ENCODE measurements at regions not wholly inside any gene's neighbourhood (a gene's known extent, or its start where the extent isn't known, plus 50 kb on each side); places are given as distances from the start of the nearest gene placed in this dataset.

DNA sequence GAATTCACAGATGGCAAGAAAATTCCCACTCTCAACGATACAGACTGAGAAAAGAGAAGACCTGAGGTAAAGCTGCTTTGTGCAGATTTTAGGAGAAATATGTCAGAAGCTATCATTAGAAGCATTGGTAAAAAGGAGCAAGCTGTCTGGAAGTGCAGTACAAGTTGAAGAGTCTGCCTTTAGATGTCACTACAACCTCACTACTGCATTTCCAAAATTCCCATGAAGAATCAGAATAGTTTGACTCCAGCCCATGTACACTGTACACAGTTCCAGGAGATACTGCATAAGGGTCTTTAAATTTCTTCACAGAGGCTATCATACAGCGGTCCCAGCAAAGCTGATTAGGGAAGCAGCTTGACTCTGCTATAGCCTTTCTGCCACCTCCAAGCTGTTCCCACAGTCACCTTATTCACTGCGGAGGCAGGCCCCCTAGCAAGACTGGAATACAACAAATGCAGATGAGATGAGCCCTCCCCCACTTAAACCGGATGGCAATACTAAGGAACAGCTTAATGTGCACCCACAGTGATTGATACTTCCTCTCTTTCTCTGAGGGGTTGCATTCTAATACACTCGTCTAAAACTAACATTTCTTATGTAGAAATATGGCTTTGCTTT lies 527.4 kb downstream of the TMEM182 start:
- H3K4ac ChIP-seq (replicated peaks; ENCODE audit: insufficient read length, low read depth, low read length) = no peak overlapping the region
- H3K23me2 ChIP-seq (ENCODE audit: low read depth, low read length) = no peaks in the 10 kb centered on the region; the same call in 1 of the 2 replicates
- no peak overlapping the region for H2AFZ ChIP-seq (ENCODE audit: low read length)
- no peak overlapping the region for H3K56ac ChIP-seq (replicated peaks; ENCODE audit: insufficient read length, low read depth, low read length)
- no peak overlapping the region for H2BK20ac ChIP-seq (ENCODE audit: low read length)
- CTCF ChIA-PET (ENCODE audit: partially characterized antibody) = interaction anchor here (0.5 to 1.9 kb wide), 10 partner anchors 17 to 1560 kb away, joined by 3 to 5 read pairs (median 3); no protein-coding TSS in a partner anchor
- H2BK5ac ChIP-seq (ENCODE audit: low read depth, low read length) = peak overlapping the region; percentile 19; the same call in 1 of the 2 replicates
- no peaks in the 10 kb centered on the region; a peak in 1 of 7 replicates for H3K27me3 ChIP-seq (replicated peaks in 1 of 4; ENCODE audit: control insufficient read depth in 3 of 4, extremely low read depth in 1 of 4, insufficient read depth in 3 of 4, low read length in 3 of 4)
- WGBS, 2 experiments (ENCODE audit: extremely low coverage in 1 of 2, insufficient coverage in 1 of 2, insufficient read length in 1 of 2, insufficient replicate concordance in 2 of 2, low coverage in 1 of 2, low lambda C conversion rate in 2 of 2, missing lambda C conversion rate in 1 of 2) = 57% methylated on average over 5 of the region's 5 CpGs; no CpG with 5 or more reads in 1 of the 2 experiments
- H3K4me1 ChIP-seq (replicated peaks in 1 of 4; ENCODE audit: control insufficient read depth in 3 of 4, insufficient read depth in 4 of 4, low read length in 3 of 4) = peaks cover 3 to 15% (median 10%) of the 10 kb centered on the region in 4 experiments; a peak in 6 of 7 replicates
- no peaks in the 10 kb centered on the region for H4K20me1 ChIP-seq (replicated peaks in 1 of 2; ENCODE audit: control insufficient read depth in 1 of 2, insufficient read depth in 2 of 2, low read length in 2 of 2)
- no peak overlapping the region for H3K4me3 ChIP-seq (ENCODE audit: extremely low read depth in 1 of 4, insufficient read depth in 2 of 4, low read depth in 3 of 4, low read length in 4 of 4)
- H2BK15ac ChIP-seq (ENCODE audit: low read length) = no peak overlapping the region
- H3K9ac ChIP-seq (replicated peaks in 1 of 4; ENCODE audit: extremely low read depth in 1 of 4, low read depth in 3 of 4, low read length in 3 of 4) = no peak overlapping the region
- H2BK120ac ChIP-seq (replicated peaks; ENCODE audit: low read depth, low read length) = no peak overlapping the region
- H3K18ac ChIP-seq (ENCODE audit: extremely low read depth, low read length) = no peak overlapping the region
- H3K36me3 ChIP-seq (ENCODE audit: control insufficient read depth in 2 of 4, insufficient read depth in 4 of 4, low read length in 3 of 4) = no peaks in the 10 kb centered on the region
- no peak for DNase-seq (ENCODE audit: low read depth in 1 of 2, low spot score in 2 of 2)
- H3K27ac ChIP-seq (ENCODE audit: low read depth, low read length) = no peak overlapping the region
- no peak overlapping the region for H2BK12ac ChIP-seq (ENCODE audit: low read depth, low read length)
- TF ChIP-seq, protein P1, sequence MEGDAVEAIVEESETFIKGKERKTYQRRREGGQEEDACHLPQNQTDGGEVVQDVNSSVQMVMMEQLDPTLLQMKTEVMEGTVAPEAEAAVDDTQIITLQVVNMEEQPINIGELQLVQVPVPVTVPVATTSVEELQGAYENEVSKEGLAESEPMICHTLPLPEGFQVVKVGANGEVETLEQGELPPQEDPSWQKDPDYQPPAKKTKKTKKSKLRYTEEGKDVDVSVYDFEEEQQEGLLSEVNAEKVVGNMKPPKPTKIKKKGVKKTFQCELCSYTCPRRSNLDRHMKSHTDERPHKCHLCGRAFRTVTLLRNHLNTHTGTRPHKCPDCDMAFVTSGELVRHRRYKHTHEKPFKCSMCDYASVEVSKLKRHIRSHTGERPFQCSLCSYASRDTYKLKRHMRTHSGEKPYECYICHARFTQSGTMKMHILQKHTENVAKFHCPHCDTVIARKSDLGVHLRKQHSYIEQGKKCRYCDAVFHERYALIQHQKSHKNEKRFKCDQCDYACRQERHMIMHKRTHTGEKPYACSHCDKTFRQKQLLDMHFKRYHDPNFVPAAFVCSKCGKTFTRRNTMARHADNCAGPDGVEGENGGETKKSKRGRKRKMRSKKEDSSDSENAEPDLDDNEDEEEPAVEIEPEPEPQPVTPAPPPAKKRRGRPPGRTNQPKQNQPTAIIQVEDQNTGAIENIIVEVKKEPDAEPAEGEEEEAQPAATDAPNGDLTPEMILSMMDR (IDR thresholded peaks at IDR 0.05; ENCODE audit: control extremely low read depth in 1 of 3, insufficient read depth in 1 of 3, low read depth in 1 of 3, low read length in 3 of 3) = peak in 1 of 3 experiments; percentile 24; a peak in 2 of 4 replicates
- TF ChIP-seq SIN3A (conservative IDR thresholded peaks at IDR 0.05 in 1 of 2, IDR thresholded peaks at IDR 0.05 in 1 of 2; ENCODE audit: low read depth in 1 of 2, low read length in 2 of 2) = no peak
- TF ChIP-seq SRF (IDR thresholded peaks at IDR 0.05; ENCODE audit: low read depth, low read length) = no peak
- TF ChIP-seq GTF2F1 (IDR thresholded peaks at IDR 0.05; ENCODE audit: borderline replicate concordance, low read depth, low read length) = no peak
- TF ChIP-seq POU5F1 (IDR thresholded peaks at IDR 0.05; ENCODE audit: low read depth, low read length) = no peak
- TF ChIP-seq RAD21 (IDR thresholded peaks at IDR 0.05 in 1 of 2, conservative IDR thresholded peaks at IDR 0.05 in 1 of 2; ENCODE audit: low read depth in 2 of 2, low read length in 2 of 2) = peak; percentile 54 to 67
- H3K14ac ChIP-seq (ENCODE audit: insufficient read length) = no peak overlapping the region
- POLR2A ChIA-PET (ENCODE audit: partially characterized antibody) = no interaction called here
- no peak overlapping the region for H4K5ac ChIP-seq (ENCODE audit: insufficient read length, low read depth, low read length)
- no peak for FAIRE-seq
- H3K4me2 ChIP-seq (ENCODE audit: insufficient read depth in 1 of 2, low read depth in 2 of 2, low read length in 2 of 2) = no peak overlapping the region
- no peak overlapping the region for H4K91ac ChIP-seq (replicated peaks; ENCODE audit: insufficient read length, low read length)
- no peak overlapping the region for H2AK5ac ChIP-seq (ENCODE audit: low read depth, low read length)
- no peaks in the 10 kb centered on the region for H3K79me2 ChIP-seq (ENCODE audit: control insufficient read depth in 1 of 2, insufficient read depth in 2 of 2, low read length in 2 of 2)
- H3K9me3 ChIP-seq (ENCODE audit: insufficient read depth in 2 of 2, low read depth in 1 of 2, low read length in 1 of 2) = no peaks in the 10 kb centered on the region
- no peaks in the 10 kb centered on the region for H3K79me1 ChIP-seq (ENCODE audit: low read depth, low read length)
- H3K23ac ChIP-seq (ENCODE audit: insufficient read length) = no peak overlapping the region
- no peak overlapping the region for H4K8ac ChIP-seq (ENCODE audit: extremely low read depth, insufficient read depth, low read length)
